Loucy (cell line): ENCODE measurements at regions not wholly inside any gene's neighbourhood (a gene's known extent, or its start where the extent isn't known, plus 50 kb on each side); places are given as distances from the start of the nearest gene placed in this dataset.

Experiments used
- EZH2phosphoT487 ChIP-seq: fragments of 200-600 bp; IDR thresholded peaks from 2 replicates; pipeline ENCODE4 v1.6.1; 2018; ENCODE audit warnings: antibody characterized with exemption, mild to moderate bottlenecking, moderate library complexity, borderline replicate concordance
- TF ChIP-seq, protein P1 (sequence below): fragments of 200-600 bp; sonication (generic); conservative IDR thresholded peaks from 2 replicates; pipeline ENCODE4 v1.5.1; 2014; ENCODE audit warnings: mild to moderate bottlenecking, antibody characterized with exemption, low read length

DNA sequence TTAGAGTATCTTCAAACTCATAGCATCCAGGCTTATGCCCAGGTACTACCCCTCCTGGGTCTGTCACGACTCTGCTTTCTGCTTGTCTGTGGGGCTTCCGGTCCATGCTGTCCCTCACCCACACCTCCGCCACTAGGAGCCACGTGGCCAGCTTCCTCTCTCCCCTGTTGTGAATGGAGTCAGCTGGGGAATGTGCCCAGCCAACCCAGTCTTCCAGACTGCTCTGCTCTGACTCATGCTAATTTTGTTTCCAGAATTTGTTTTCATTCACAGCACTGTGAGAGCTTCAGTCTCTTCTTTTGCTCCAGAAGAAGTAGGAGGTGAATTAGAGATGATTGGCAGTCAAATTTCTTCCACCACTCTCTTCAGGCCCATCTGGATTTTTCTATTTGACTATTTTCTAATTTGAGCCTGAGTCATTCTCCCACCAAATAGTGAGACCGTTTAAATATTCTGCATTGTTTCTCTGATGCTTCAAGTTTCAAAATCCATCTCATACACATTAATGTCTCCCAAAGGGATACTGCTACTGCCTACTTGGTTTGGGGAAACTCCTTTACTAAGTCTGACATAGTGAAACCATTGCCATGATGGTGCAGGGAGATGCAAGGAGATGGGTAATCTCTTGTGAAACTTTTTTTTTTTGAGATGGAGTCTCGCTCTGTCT lies 424.1 kb upstream of the KIF2A start:
- TF ChIP-seq, protein P1, sequence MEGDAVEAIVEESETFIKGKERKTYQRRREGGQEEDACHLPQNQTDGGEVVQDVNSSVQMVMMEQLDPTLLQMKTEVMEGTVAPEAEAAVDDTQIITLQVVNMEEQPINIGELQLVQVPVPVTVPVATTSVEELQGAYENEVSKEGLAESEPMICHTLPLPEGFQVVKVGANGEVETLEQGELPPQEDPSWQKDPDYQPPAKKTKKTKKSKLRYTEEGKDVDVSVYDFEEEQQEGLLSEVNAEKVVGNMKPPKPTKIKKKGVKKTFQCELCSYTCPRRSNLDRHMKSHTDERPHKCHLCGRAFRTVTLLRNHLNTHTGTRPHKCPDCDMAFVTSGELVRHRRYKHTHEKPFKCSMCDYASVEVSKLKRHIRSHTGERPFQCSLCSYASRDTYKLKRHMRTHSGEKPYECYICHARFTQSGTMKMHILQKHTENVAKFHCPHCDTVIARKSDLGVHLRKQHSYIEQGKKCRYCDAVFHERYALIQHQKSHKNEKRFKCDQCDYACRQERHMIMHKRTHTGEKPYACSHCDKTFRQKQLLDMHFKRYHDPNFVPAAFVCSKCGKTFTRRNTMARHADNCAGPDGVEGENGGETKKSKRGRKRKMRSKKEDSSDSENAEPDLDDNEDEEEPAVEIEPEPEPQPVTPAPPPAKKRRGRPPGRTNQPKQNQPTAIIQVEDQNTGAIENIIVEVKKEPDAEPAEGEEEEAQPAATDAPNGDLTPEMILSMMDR, result no peak
- no peak for TF ChIP-seq EZH2phosphoT487
